GM21447 (cell line): ENCODE measurements at regions not wholly inside any gene's neighbourhood (a gene's known extent, or its start where the extent isn't known, plus 50 kb on each side); places are given as distances from the start of the nearest gene placed in this dataset.
A peak's percentile ranks its signal among the peaks of the same experiment; 100 is the strongest.
"Not testable (repeated sequence)": the region's sequence is repeated elsewhere in the genome, so short reads cannot be mapped to it uniquely, and the experiment has no call there.

Experiments used
- ATAC-seq: cut with Tn5 transposase; IDR thresholded peaks from one replicate; pipeline ENCODE4 v1.9.1; 2021; ENCODE audit not compliant: unreplicated experiment

DNA sequence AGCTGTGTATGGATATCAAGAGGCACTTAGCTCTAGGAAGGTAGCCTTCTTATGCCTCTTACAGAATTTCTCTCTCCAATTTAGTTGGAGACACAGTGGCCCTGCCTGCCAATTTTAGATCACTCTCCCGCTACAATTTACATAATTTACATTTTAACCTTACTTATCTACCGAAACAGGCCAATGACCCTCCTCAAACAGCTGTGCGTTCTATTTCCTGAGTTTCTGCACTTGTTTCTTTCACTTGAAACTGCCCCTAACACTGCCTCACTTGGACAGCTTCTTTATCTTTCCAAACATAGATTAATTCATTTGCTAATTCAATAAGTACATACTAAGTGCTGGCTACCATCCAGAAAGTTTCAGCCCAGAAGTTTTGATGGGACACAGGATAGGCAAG, 52.9 kb upstream of the HDDC2 start:
- ATAC-seq = peak; percentile 60

- ATAC-seq = peak; percentile 47
Measured at GRCh38 chr6:125356884-125357283, 55.1 kb upstream of the HDDC2 start.

DNA sequence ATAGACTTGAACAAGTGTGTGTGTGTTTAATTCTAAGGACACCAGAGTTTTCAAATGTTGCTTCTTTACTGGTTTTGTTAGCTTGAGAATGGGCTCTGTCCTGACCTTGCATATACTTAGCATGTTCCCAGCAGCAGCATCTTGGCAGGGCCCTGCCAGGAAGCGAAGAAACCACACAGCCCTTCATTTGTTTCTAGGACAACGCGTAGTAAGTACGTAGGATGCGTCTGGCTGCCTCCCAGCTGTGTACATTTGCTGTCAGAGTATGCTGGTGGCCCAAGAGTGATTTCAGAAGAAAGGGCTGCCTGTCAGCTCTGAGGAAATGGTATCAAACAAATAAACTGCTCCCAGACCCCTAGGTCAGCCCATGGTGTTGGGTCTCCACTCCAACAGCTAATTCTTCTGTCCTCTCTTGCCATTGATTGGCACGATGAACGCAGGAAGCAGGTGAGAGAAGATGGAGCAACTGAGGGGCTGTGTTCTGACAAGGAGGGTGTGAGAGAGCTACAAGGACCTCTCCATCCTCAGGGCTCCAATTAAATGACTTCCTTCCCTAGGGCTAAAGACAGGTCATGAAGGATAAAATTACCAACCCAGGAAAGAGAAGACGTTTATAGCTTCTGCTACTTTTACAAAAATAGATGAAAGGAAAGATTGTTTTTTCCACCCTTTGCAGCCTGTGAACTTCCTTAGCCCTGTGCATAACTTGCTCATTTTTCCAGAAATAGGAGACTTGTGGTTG, 55.9 kb upstream of the HDDC2 start:
- peak; percentile 61 for ATAC-seq

GRCh38 chr6:125358898-125359297, 57.1 kb upstream of the HDDC2 start:
- ATAC-seq = no peak

- no peak for ATAC-seq
Measured at GRCh38 chr6:125361868-125362267, 60.1 kb upstream of the HDDC2 start.

DNA sequence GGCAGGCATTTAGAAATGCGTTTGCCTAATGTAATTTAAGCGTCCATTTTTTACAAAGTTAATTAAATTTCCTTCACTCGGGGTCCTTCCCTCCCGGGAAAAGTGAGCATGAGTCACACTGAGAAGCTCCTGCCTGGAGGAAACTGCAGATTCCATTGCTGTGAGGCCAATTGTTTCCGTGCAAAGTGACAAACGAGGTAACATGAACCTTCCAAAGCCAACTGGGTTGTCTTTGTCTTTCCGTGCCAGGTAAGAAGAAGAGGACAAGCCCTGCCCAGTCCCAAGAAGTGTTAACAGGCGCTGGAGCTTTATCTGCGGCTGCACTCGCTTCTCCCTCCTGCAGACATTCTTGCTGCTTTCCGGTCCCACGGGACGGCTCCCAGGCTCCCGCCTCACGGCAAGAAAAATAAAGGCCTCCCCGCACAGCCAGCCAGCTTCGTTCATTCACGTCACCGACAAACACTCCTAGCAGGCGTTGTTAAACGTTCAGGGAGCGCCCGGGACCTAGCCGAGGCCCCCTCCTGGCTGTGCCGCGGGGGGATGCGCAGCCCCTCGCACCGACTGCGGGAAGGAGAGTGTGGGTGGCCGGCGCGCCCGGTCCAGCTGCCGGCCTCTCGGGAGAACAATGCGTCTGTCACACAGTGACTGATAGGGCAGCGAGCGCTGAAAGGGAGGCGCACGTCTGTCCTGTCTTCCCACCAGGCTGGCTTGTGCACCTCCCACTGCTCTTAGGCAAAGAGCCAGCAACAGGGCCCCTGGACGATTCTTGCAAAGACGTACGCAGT, 61.5 kb upstream of the HDDC2 start:
- ATAC-seq = no peak

DNA sequence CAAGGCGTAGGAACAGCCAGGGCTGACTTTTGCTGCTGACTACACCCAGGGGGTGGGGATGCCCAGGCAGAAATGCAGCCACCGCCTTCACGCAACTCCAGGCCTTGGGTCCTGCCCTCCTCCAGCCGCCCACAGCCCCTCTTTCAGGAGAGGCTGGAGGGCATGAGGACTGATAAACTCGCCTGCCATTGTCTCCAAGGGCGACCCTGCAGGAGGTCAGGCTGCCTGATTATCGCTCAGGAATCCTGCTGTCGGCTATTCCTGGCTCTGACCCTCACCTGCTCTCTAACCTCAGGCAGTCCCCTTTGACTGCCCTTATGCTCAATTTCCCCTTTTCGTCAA, 62.0 kb upstream of the HDDC2 start:
- no peak for ATAC-seq

- ATAC-seq = no peak
Measured at GRCh38 chr6:125365230-125365629, 63.5 kb upstream of the HDDC2 start.

GRCh38 chr6:125367036-125367782, 65.4 kb upstream of the HDDC2 start:
- no peak for ATAC-seq

DNA sequence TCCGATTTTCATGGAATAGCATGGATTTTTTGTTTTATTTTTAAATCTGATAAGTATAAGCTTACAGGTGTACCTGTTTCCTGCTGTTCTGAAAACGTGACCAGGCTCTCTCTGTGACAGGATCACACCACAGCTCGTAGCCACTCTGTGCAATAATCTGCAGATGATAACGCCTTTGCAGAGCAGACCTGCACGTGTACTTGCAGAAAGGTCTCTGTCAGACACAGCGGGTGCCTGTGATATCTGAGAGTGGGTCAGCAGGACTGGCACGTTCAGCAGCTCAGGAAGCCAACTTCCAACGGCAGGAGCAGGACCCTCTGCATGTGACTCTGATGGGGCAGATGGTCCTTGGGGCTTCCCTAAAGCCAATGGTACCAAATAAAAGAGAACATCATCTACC, 68.6 kb upstream of the HDDC2 start:
- ATAC-seq = no peak

DNA sequence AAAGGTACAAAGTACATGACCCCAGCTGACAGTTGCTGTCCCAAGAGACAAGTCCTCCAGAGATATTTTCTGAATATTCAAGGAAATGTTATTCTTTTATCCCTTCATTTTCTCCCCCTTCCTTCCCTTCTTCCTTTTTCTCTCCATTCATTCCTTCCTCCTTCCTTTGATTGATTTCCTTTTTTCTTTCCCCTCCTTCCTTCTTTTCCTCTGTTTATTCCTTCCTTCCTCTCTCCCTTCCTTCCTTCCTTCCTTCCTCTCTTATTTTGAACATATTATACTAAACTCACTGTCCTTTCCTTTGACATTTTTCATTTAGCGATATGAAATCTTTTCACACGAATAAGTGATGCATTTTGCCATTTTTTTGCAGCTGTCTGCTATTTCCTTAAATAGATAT, 73.2 kb upstream of the HDDC2 start:
- no peak for ATAC-seq

DNA sequence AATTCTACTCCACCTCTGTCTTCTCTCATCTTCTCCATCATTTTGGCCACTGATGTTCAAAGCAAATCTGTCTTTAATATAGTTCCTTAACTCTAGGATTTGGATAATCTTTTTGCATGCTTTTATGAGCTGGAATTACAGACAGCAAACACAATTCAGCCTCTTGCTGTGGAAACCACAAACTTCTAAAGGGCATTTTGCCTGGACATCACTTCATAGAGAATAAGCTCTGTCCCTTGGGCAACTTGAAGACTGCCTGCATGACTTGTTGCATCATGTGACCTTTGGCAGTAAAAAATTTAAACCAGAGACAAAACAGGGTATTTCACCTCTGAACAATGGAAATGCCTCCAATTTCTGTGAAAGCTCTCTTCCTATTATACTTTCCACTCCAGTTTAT, 74.1 kb upstream of the HDDC2 start:
- ATAC-seq = no peak

GRCh38 chr6:125377621-125378020, 75.9 kb upstream of the HDDC2 start:
- no peak for ATAC-seq

- no peak for ATAC-seq
Measured at GRCh38 chr6:125379174-125379573, 77.4 kb upstream of the HDDC2 start.

- no peak for ATAC-seq
Measured at GRCh38 chr6:125380474-125380873, 78.7 kb upstream of the HDDC2 start.

GRCh38 chr6:125386337-125386736, 84.6 kb upstream of the HDDC2 start:
- not testable (repeated sequence) for ATAC-seq

DNA sequence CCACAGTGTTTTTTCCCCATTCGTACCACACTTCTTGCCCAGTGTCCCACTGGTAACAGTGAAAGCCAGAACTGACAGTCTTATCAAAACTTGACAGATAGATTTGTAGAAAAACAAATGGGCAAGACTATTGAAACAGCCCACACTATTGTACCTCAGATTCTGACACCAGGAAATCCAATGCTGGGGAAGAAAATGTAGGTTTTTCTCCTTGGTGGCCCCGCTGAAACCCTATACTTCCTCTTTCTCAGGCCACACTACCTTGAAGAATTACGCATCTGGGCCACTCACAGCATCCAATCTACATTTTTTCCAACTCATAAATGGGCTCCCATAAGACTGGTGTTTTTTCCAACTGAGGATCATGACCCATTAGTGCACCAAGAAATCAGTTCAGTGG, 90.9 kb upstream of the HDDC2 start:
- ATAC-seq = peak; percentile 75

- ATAC-seq = no peak
Measured at GRCh38 chr6:125393449-125393858, 91.7 kb upstream of the HDDC2 start.

- ATAC-seq = no peak
Measured at GRCh38 chr6:125406741-125407140, 105.0 kb upstream of the HDDC2 start.

DNA sequence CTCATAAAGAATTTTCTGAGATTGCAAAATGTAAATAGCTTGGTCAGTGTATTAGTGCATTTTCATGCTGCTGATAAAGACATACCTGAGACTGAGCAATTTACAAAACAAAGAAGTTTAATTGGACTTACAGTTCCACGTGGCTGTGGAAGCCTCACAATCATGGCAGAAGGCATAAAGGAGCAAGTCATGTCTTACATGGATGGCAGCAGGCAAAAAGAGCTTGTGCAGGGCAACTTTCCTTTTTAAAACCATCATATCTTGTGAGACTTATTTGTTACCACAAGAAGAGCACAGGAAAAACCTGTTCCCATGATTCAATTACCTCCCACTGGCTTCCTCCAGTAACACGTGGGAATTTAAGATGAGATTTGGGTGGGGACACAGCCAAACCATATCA, 112.7 kb upstream of the HDDC2 start:
- ATAC-seq = no peak

DNA sequence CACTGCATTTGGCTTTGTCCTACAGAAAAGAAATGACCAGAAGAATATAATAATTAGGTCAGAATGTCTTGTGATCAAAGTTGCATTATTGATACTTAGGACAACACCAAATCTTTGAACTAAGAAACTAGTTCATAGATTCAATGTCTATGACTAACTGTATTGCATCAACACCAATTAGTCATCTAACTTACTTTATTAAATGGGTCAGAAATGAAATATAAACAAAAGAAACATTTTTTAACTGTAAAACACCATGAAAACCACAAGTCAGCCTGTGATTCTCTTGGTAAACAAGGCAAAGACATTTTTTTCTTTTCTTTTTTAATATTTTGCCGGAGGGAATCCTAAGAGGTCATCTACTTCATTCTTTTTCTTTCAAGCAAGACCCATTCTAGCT, 114.1 kb upstream of the HDDC2 start:
- ATAC-seq = no peak

- ATAC-seq = no peak
Measured at GRCh38 chr6:125421836-125422235, 120.1 kb upstream of the HDDC2 start.
